ENCODE measurements at regions not wholly inside any gene's neighbourhood (a gene's known extent, or its start where the extent isn't known, plus 50 kb on each side); places are given as distances from the start of the nearest gene placed in this dataset.

GRCh38 chr17:72297326-72298115, 176.7 kb downstream of the SOX9 start:
- Mint-ChIP-seq H3K36me3 (no peaks in the 10 kb centered on the region), H3K27ac (no peak overlapping the region), H3K4me1 (no peaks in the 10 kb centered on the region), H3K4me3 (no peak overlapping the region), H3K9me3 (no peaks in the 10 kb centered on the region), H3K27me3 (peaks cover 3% of the 10 kb centered on the region)

- no peak overlapping the region for H3K4me3 Mint-ChIP-seq
- H3K27ac Mint-ChIP-seq, result no peak overlapping the region
- no peaks in the 10 kb centered on the region for H3K9me3 Mint-ChIP-seq
- H3K27me3 Mint-ChIP-seq, result peaks cover 3% of the 10 kb centered on the region
- H3K36me3 Mint-ChIP-seq, result no peaks in the 10 kb centered on the region
- no peaks in the 10 kb centered on the region for H3K4me1 Mint-ChIP-seq
These were observed 178.3 kb downstream of the SOX9 start for GRCh38 chr17:72299100-72299499.

GRCh38 chr17:72299592-72299991, 178.8 kb downstream of the SOX9 start:
- no peaks in the 10 kb centered on the region for H3K9me3 Mint-ChIP-seq
- H3K27ac Mint-ChIP-seq, result no peak overlapping the region
- H3K36me3 Mint-ChIP-seq, result no peaks in the 10 kb centered on the region
- H3K4me1 Mint-ChIP-seq, result no peaks in the 10 kb centered on the region
- peaks cover 3% of the 10 kb centered on the region for H3K27me3 Mint-ChIP-seq
- no peak overlapping the region for H3K4me3 Mint-ChIP-seq

GRCh38 chr17:72301887-72302286, 181.1 kb downstream of the SOX9 start:
- peaks cover 4% of the 10 kb centered on the region for H3K27me3 Mint-ChIP-seq
- no peaks in the 10 kb centered on the region for H3K36me3 Mint-ChIP-seq
- H3K27ac Mint-ChIP-seq, result no peak overlapping the region
- H3K9me3 Mint-ChIP-seq, result no peaks in the 10 kb centered on the region
- no peaks in the 10 kb centered on the region for H3K4me1 Mint-ChIP-seq
- H3K4me3 Mint-ChIP-seq, result no peak overlapping the region

- Mint-ChIP-seq H3K4me3 (no peak overlapping the region), H3K9me3 (no peaks in the 10 kb centered on the region), H3K27me3 (peaks cover 2% of the 10 kb centered on the region), H3K36me3 (no peaks in the 10 kb centered on the region), H3K27ac (no peak overlapping the region), H3K4me1 (no peaks in the 10 kb centered on the region)
These were observed 181.9 kb downstream of the SOX9 start for GRCh38 chr17:72302735-72303134.

GRCh38 chr17:72303787-72304733, 183.2 kb downstream of the SOX9 start:
- Mint-ChIP-seq H3K4me3 (no peak overlapping the region), H3K27me3 (peaks cover 3% of the 10 kb centered on the region), H3K4me1 (no peaks in the 10 kb centered on the region), H3K27ac (no peak overlapping the region), H3K9me3 (no peaks in the 10 kb centered on the region), H3K36me3 (no peaks in the 10 kb centered on the region)

GRCh38 chr17:72304859-72305258, 184.0 kb downstream of the SOX9 start:
- H3K9me3 Mint-ChIP-seq, result no peaks in the 10 kb centered on the region
- H3K27ac Mint-ChIP-seq, result no peak overlapping the region
- peaks cover 4% of the 10 kb centered on the region for H3K27me3 Mint-ChIP-seq
- H3K36me3 Mint-ChIP-seq, result no peaks in the 10 kb centered on the region
- H3K4me3 Mint-ChIP-seq, result no peak overlapping the region
- no peaks in the 10 kb centered on the region for H3K4me1 Mint-ChIP-seq

GRCh38 chr17:72305472-72305871, 184.7 kb downstream of the SOX9 start:
- no peak overlapping the region for H3K27ac Mint-ChIP-seq
- H3K9me3 Mint-ChIP-seq, result no peaks in the 10 kb centered on the region
- no peaks in the 10 kb centered on the region for H3K36me3 Mint-ChIP-seq
- H3K27me3 Mint-ChIP-seq, result peaks cover 4% of the 10 kb centered on the region
- no peak overlapping the region for H3K4me3 Mint-ChIP-seq
- H3K4me1 Mint-ChIP-seq, result no peaks in the 10 kb centered on the region

- Mint-ChIP-seq H3K4me3 (no peak overlapping the region), H3K4me1 (no peaks in the 10 kb centered on the region), H3K36me3 (no peaks in the 10 kb centered on the region), H3K9me3 (no peaks in the 10 kb centered on the region), H3K27ac (no peak overlapping the region), H3K27me3 (peaks cover 4% of the 10 kb centered on the region)
These were observed 185.2 kb downstream of the SOX9 start for GRCh38 chr17:72306037-72306436.

- no peak overlapping the region for H3K4me3 Mint-ChIP-seq
- no peaks in the 10 kb centered on the region for H3K36me3 Mint-ChIP-seq
These were observed 187.0 kb downstream of the SOX9 start for GRCh38 chr17:72307836-72308235.

GRCh38 chr17:72308744-72309385, 188.0 kb downstream of the SOX9 start:
- H3K36me3 Mint-ChIP-seq, result no peaks in the 10 kb centered on the region
- no peaks in the 10 kb centered on the region for H3K9me3 Mint-ChIP-seq
- no peak overlapping the region for H3K27ac Mint-ChIP-seq
- no peaks in the 10 kb centered on the region for H3K4me1 Mint-ChIP-seq
- H3K27me3 Mint-ChIP-seq, result peaks cover 4% of the 10 kb centered on the region
- no peak overlapping the region for H3K4me3 Mint-ChIP-seq

More at GRCh38 chr17:72307836-72308235, 187.0 kb downstream of the SOX9 start:
- Mint-ChIP-seq H3K27me3 (peaks cover 4% of the 10 kb centered on the region), H3K9me3 (no peaks in the 10 kb centered on the region), H3K27ac (no peak overlapping the region), H3K4me1 (no peaks in the 10 kb centered on the region)

- Mint-ChIP-seq H3K36me3 (no peaks in the 10 kb centered on the region), H3K4me3 (no peak overlapping the region), H3K27ac (no peak overlapping the region), H3K27me3 (peaks cover 4% of the 10 kb centered on the region), H3K9me3 (no peaks in the 10 kb centered on the region), H3K4me1 (no peaks in the 10 kb centered on the region)
These were observed 190.2 kb downstream of the SOX9 start for GRCh38 chr17:72311004-72311403.

GRCh38 chr17:72315122-72315913, 194.5 kb downstream of the SOX9 start:
- H3K27ac Mint-ChIP-seq, result no peak overlapping the region
- no peak overlapping the region for H3K4me3 Mint-ChIP-seq
- H3K9me3 Mint-ChIP-seq, result no peaks in the 10 kb centered on the region
- H3K36me3 Mint-ChIP-seq, result no peaks in the 10 kb centered on the region
- peaks cover 1% of the 10 kb centered on the region for H3K27me3 Mint-ChIP-seq
- no peaks in the 10 kb centered on the region for H3K4me1 Mint-ChIP-seq

- Mint-ChIP-seq H3K4me1 (no peaks in the 10 kb centered on the region), H3K27ac (no peak overlapping the region), H3K9me3 (no peaks in the 10 kb centered on the region), H3K27me3 (peaks cover 1% of the 10 kb centered on the region), H3K36me3 (no peaks in the 10 kb centered on the region), H3K4me3 (no peak overlapping the region)
These were observed 197.3 kb downstream of the SOX9 start for GRCh38 chr17:72318131-72318530.

- Mint-ChIP-seq H3K27me3 (peaks cover 1% of the 10 kb centered on the region), H3K9me3 (no peaks in the 10 kb centered on the region), H3K4me1 (no peaks in the 10 kb centered on the region), H3K4me3 (no peak overlapping the region), H3K27ac (no peak overlapping the region), H3K36me3 (no peaks in the 10 kb centered on the region)
These were observed 201.1 kb downstream of the SOX9 start for GRCh38 chr17:72321896-72322295.

All from activated naive CD4-positive, alpha-beta T cell treated with anti-CD3 and anti-CD28 coated beads, Interleukin-2, amount 50 U/mL, for 24 hours (primary cell).